ENCODE measurements at regions not wholly inside any gene's neighbourhood (a gene's known extent, or its start where the extent isn't known, plus 50 kb on each side); places are given as distances from the start of the nearest gene placed in this dataset.

- H3K79me2 ChIP-seq (ENCODE audit: insufficient read depth) = no peaks in the 10 kb centered on the region
- WGBS, 2 experiments (ENCODE audit: low coverage in 1 of 2, low lambda C conversion rate in 2 of 2, missing lambda C conversion rate in 2 of 2) = 69 to 71% methylated on average over 17 of the region's 17 CpGs
- DNase-seq = no peak
Measured at GRCh38 chr22:48436201-48436931, 1391.3 kb downstream of the BRD1 start.

DNA sequence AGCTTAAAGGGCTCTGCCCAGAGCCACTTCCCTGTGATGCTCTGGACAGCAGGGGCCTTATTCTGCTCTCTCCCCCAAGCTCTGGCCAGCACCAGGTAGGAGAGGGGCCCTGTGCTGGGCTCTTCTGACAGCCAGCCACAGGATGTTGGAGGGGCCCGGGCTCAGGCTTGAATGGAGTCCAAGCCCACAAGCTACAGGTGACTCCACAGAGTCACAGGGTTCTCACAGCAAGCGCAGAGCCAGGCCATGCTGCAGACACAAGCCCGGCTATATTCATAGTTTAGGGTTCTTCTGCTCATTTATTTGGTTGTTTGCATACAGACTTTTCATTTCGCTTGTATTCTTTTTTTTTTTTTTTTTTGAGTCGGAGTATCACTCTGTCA, 1392.8 kb downstream of the BRD1 start:
- Histone ChIP-seq H3K36me3 (ENCODE audit: low read depth) (no peaks in the 10 kb centered on the region), H3K9me2 (ENCODE audit: insufficient read depth) (no peaks in the 10 kb centered on the region), H3K9me3 (ENCODE audit: low read depth) (no peaks in the 10 kb centered on the region), H3K27ac (no peak overlapping the region), H2AFZ (no peak overlapping the region), H3K4me1 (ENCODE audit: insufficient read depth) (peaks cover 10% of the 10 kb centered on the region; the same call in 1 of the 2 replicates), H3K27me3 (replicated peaks; ENCODE audit: insufficient read depth) (no peaks in the 10 kb centered on the region), H4K20me1 (ENCODE audit: insufficient read depth) (no peaks in the 10 kb centered on the region), H3K79me2 (ENCODE audit: insufficient read depth) (no peaks in the 10 kb centered on the region), H3K9ac (no peak overlapping the region), H3K4me3 (no peak overlapping the region), H3F3A (ENCODE audit: insufficient read depth) (no peaks in the 10 kb centered on the region), H3K4me2 (ENCODE audit: unreplicated experiment) (no peak overlapping the region)
- in situ Hi-C loops (cut with MboI) = no loop called here
- WGBS, 2 experiments (ENCODE audit: low coverage in 1 of 2, low lambda C conversion rate in 2 of 2, missing lambda C conversion rate in 2 of 2) = 81 to 89% methylated on average over 5 of the region's 5 CpGs
- no peak for DNase-seq
- TF ChIP-seq EZH2phosphoT487 (IDR thresholded peaks at IDR 0.05; ENCODE audit: insufficient read depth, low read depth) (no peak), EZH2 (IDR thresholded peaks at IDR 0.05; ENCODE audit: insufficient read depth, poor library complexity, severe bottlenecking) (no peak)

More at GRCh38 chr22:48436201-48436931, 1391.3 kb downstream of the BRD1 start:
- Histone ChIP-seq H4K20me1 (ENCODE audit: insufficient read depth) (no peaks in the 10 kb centered on the region), H3F3A (ENCODE audit: insufficient read depth) (no peaks in the 10 kb centered on the region), H3K9ac (no peak overlapping the region), H3K9me2 (ENCODE audit: insufficient read depth) (no peaks in the 10 kb centered on the region), H3K4me1 (ENCODE audit: insufficient read depth) (peaks cover 10% of the 10 kb centered on the region; the same call in 1 of the 2 replicates), H3K27me3 (replicated peaks; ENCODE audit: insufficient read depth) (no peaks in the 10 kb centered on the region), H3K27ac (no peak overlapping the region), H3K36me3 (ENCODE audit: low read depth) (no peaks in the 10 kb centered on the region), H3K9me3 (ENCODE audit: low read depth) (no peaks in the 10 kb centered on the region), H3K4me2 (ENCODE audit: unreplicated experiment) (no peak overlapping the region), H2AFZ (no peak overlapping the region), H3K4me3 (no peak overlapping the region)
- in situ Hi-C loops (cut with MboI) = no loop called here
- no peak for TF ChIP-seq EZH2phosphoT487 (IDR thresholded peaks at IDR 0.05; ENCODE audit: insufficient read depth, low read depth)
- TF ChIP-seq EZH2 (IDR thresholded peaks at IDR 0.05; ENCODE audit: insufficient read depth, poor library complexity, severe bottlenecking) = no peak

GRCh38 chr22:48434156-48434867, 1393.4 kb downstream of the BRD1 start:
- Histone ChIP-seq H3K9me2 (ENCODE audit: insufficient read depth) (no peaks in the 10 kb centered on the region), H3F3A (ENCODE audit: insufficient read depth) (no peaks in the 10 kb centered on the region), H3K27ac (no peak overlapping the region), H3K79me2 (ENCODE audit: insufficient read depth) (no peaks in the 10 kb centered on the region), H3K9me3 (ENCODE audit: low read depth) (no peaks in the 10 kb centered on the region), H2AFZ (no peak overlapping the region), H4K20me1 (ENCODE audit: insufficient read depth) (no peaks in the 10 kb centered on the region), H3K4me3 (no peak overlapping the region), H3K36me3 (ENCODE audit: low read depth) (no peaks in the 10 kb centered on the region), H3K4me2 (ENCODE audit: unreplicated experiment) (no peak overlapping the region), H3K27me3 (replicated peaks; ENCODE audit: insufficient read depth) (no peaks in the 10 kb centered on the region), H3K9ac (no peak overlapping the region), H3K4me1 (ENCODE audit: insufficient read depth) (peaks cover 11% of the 10 kb centered on the region; the same call in 1 of the 2 replicates)
- TF ChIP-seq EZH2phosphoT487 (IDR thresholded peaks at IDR 0.05; ENCODE audit: insufficient read depth, low read depth) (no peak), EZH2 (IDR thresholded peaks at IDR 0.05; ENCODE audit: insufficient read depth, poor library complexity, severe bottlenecking) (no peak)
- in situ Hi-C loops (cut with MboI) = no loop called here
- DNase-seq = no peak
- 83 to 87% methylated on average over 16 of the region's 16 CpGs for WGBS, 2 experiments (ENCODE audit: low coverage in 1 of 2, low lambda C conversion rate in 2 of 2, missing lambda C conversion rate in 2 of 2)

GRCh38 chr22:48433647-48434046, 1394.0 kb downstream of the BRD1 start:
- Histone ChIP-seq H3K9me3 (ENCODE audit: low read depth) (no peaks in the 10 kb centered on the region), H3K27ac (no peak overlapping the region), H3K36me3 (ENCODE audit: low read depth) (no peaks in the 10 kb centered on the region), H3K9ac (no peak overlapping the region), H3F3A (ENCODE audit: insufficient read depth) (peaks cover 6% of the 10 kb centered on the region; the same call in 1 of the 2 replicates), H3K4me2 (ENCODE audit: unreplicated experiment) (no peak overlapping the region), H2AFZ (no peak overlapping the region), H4K20me1 (ENCODE audit: insufficient read depth) (no peaks in the 10 kb centered on the region), H3K9me2 (ENCODE audit: insufficient read depth) (no peaks in the 10 kb centered on the region), H3K79me2 (ENCODE audit: insufficient read depth) (no peaks in the 10 kb centered on the region), H3K4me3 (no peak overlapping the region), H3K4me1 (ENCODE audit: insufficient read depth) (peaks cover 15% of the 10 kb centered on the region), H3K27me3 (replicated peaks; ENCODE audit: insufficient read depth) (no peaks in the 10 kb centered on the region)
- no peak for DNase-seq
- in situ Hi-C loops (cut with MboI) = no loop called here
- TF ChIP-seq EZH2 (IDR thresholded peaks at IDR 0.05; ENCODE audit: insufficient read depth, poor library complexity, severe bottlenecking) (no peak), EZH2phosphoT487 (IDR thresholded peaks at IDR 0.05; ENCODE audit: insufficient read depth, low read depth) (no peak)
- 79 to 81% methylated on average over 11 of the region's 11 CpGs for WGBS, 2 experiments (ENCODE audit: low coverage in 1 of 2, low lambda C conversion rate in 2 of 2, missing lambda C conversion rate in 2 of 2)
